C4-2B (cell line): ENCODE measurements at regions not wholly inside any gene's neighbourhood (a gene's known extent, or its start where the extent isn't known, plus 50 kb on each side); places are given as distances from the start of the nearest gene placed in this dataset.

Source experiments
- H3K27ac ChIP-seq: fragments of 450-650 bp; 2 replicates; pipeline ENCODE4 v1.5.1; 2017
- ZFX ChIP-seq: fragments of 450-650 bp; IDR thresholded peaks from 2 replicates; pipeline ENCODE4 v1.6.1; 2017
- TF ChIP-seq, protein P1 (sequence below): fragments of 450-650 bp; conservative IDR thresholded peaks from 2 replicates; pipeline ENCODE4 v1.5.1; 2017; ENCODE audit warnings: mild to moderate bottlenecking

DNA sequence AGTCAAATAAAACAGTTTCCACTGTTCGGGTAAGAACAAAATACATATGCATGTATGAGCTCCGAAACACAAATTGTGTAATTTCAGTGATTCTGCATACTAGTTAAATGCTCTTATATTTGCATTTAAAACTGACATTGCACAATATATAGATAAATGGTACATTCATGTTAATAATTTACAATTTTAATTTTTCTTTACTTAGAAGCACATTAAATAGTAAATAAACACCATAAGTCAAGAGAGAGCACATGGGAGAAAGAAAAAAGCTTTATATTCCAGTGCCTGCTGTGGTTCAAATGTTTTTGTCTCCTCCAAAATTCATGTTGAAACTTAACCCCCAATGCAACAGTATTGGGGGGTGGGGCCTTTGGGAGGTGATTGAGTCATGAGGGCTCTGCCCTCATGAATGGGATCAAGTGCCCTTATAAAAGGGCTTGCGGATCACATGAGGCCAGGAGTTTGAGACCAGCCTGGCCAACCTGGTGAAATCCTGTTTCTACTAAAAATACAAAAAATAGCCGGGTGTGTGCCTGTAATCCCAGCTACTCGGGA is 322.9 kb downstream of the BCOR start:
- no peak overlapping the region for H3K27ac ChIP-seq
- no peak for TF ChIP-seq ZFX
- TF ChIP-seq, protein P1, sequence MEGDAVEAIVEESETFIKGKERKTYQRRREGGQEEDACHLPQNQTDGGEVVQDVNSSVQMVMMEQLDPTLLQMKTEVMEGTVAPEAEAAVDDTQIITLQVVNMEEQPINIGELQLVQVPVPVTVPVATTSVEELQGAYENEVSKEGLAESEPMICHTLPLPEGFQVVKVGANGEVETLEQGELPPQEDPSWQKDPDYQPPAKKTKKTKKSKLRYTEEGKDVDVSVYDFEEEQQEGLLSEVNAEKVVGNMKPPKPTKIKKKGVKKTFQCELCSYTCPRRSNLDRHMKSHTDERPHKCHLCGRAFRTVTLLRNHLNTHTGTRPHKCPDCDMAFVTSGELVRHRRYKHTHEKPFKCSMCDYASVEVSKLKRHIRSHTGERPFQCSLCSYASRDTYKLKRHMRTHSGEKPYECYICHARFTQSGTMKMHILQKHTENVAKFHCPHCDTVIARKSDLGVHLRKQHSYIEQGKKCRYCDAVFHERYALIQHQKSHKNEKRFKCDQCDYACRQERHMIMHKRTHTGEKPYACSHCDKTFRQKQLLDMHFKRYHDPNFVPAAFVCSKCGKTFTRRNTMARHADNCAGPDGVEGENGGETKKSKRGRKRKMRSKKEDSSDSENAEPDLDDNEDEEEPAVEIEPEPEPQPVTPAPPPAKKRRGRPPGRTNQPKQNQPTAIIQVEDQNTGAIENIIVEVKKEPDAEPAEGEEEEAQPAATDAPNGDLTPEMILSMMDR = no peak

DNA sequence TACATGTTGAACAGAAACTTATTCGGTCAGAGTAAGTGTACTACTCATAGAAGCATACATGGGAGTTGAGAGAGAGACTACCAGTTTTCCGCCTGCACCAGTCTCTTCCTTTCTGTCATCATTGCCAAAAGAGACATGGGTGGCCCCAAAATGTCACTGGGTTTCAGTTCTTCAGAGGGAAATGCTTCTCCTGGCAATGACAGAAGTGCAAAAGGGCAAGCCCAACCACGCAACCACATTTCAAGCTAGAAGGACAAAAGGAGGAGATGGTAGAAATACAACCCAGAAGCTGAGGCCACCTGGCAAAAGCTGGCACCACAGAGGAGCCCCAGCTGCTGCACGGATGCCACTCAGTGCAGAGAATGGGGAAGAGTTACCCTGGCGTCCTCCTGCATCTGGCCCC is 320.1 kb downstream of the BCOR start:
- H3K27ac ChIP-seq = no peak overlapping the region
- TF ChIP-seq, protein P1 = no peak
- TF ChIP-seq ZFX = no peak

DNA sequence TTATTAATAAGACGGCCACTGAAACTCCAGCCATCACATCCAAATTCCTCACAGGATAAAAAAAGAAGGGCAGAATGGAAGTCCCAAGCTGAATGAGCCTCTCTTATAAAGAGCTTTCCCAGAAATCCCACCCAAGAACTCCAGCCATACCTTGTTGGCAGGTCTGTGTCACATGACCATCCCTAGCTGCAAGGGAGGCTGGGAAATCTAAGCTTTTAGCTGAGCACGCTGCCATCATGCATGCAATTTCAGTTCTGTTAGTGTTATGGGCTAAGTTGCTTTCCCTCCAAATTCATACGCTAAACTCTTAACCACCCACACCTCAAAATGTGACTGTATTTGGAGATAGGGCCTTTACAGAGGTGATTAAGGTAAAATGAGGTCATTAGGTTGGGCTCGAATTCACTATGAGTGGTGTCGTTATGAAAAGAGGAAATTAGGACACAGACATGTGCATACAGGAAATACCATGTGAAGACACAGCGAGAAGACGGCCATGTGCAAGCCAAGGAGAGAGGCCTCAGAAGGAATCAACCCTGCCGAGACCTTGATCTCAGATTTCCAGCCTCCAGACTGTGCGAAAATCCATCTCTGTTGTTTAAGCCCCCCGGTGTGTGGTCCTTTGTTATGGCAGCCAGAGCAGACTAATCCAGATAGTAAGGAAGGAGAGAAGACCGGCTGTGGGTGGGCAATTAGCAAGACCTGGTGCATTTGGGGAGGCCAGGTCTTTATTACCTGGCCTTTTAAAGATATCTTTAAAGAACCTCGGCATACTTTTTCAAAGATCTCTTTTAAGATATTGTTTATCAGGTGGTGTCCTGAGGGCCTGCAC is 317.6 kb downstream of the BCOR start:
- no peak for TF ChIP-seq ZFX
- TF ChIP-seq, protein P1 = no peak
- no peak overlapping the region for H3K27ac ChIP-seq

DNA sequence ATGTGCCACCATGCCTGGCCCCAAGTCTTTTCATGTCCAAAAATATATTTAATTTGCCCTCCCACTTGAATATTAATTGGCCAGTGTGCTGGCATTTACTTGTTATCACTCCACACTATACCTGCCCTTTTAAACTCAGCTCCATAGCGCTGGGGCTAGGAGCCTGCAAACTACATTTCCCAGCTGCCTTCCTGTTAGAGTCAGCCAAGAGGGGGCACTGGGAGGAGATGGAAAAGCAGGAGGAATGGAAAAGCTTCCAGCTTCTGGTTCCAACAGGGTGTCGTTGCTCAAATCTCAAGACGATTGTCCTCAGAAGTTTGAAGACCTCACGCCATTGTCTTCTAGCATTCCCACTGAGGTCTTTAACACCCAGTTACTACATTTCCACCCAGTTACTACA is 315.5 kb downstream of the BCOR start:
- H3K27ac ChIP-seq = no peak overlapping the region
- no peak for TF ChIP-seq ZFX
- TF ChIP-seq, protein P1 = no peak

DNA sequence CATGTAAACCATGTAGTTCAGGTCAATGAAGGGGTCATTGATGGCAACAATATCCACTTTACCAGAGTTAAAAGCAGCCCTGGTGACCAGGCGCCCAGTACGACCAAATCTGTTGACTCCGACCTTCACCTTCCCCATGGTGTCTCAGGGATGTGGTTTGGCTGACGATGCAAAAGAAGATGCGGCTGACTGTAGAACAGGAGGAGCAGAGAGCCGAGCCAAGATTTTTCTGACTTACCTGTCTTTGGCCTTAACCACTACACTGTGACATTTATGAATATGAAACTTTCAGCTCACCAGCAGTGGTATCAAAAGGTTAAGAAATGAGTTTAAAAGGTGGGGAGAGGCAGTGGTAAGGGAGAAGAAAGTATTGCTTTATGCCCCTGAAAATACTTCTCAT is 309.8 kb downstream of the BCOR start:
- TF ChIP-seq, protein P1 = no peak
- TF ChIP-seq ZFX = no peak
- H3K27ac ChIP-seq = no peak overlapping the region

DNA sequence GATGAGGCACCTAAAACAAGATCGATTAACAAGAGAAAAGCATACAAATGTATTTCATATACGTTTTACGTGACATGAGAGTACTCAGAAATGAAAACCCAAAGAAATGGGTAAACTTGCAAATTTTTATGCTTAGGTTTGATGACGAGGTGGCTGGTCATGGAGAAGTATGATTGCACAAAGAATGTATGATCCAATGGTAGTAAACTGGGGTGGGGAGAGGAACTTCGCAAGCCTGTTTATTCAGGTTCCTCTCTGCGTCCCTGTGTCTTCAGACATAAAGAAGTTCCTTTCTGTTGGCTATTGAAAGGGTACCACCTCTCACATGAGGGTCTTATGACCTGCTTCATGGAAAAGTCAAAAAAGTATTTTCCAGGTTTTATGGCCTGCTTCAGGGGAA is 309.2 kb downstream of the BCOR start:
- H3K27ac ChIP-seq = no peak overlapping the region

DNA sequence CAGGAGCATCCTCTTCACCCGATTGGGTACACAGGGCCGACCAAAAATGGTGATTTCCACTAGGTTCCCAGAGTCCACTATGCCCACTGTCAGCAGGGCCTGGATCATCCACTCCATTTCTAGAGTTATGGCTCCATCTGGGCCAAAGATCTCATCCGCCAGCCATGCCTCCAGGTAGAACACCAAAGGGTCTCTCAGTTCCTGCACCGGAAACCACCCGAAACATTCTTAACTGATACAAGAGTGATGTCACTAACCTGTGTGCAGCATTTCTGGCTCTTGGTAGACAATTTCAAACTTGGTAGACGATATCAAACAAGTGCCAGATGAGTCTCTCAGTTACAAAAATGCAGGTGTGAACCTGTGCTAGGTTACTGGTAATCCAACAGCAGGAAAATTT is 306.1 kb downstream of the BCOR start:
- no peak for TF ChIP-seq ZFX
- TF ChIP-seq, protein P1 = no peak

More for the DNA sequence above, 309.2 kb downstream of the BCOR start:
- no peak for TF ChIP-seq ZFX
- TF ChIP-seq, protein P1 = no peak

More for the DNA sequence above, 306.1 kb downstream of the BCOR start:
- H3K27ac ChIP-seq = no peak overlapping the region
